ENCODE measurements at regions not wholly inside any gene's neighbourhood (a gene's known extent, or its start where the extent isn't known, plus 50 kb on each side); places are given as distances from the start of the nearest gene placed in this dataset.
A peak's percentile ranks its signal among the peaks of the same experiment; 100 is the strongest.

- no peak for DNase-seq (ENCODE audit: low read depth in 2 of 3, low spot score in 2 of 3)
Observed at GRCh38 chr17:33628500-33629346, 335.6 kb upstream of the ASIC2 start.

DNA sequence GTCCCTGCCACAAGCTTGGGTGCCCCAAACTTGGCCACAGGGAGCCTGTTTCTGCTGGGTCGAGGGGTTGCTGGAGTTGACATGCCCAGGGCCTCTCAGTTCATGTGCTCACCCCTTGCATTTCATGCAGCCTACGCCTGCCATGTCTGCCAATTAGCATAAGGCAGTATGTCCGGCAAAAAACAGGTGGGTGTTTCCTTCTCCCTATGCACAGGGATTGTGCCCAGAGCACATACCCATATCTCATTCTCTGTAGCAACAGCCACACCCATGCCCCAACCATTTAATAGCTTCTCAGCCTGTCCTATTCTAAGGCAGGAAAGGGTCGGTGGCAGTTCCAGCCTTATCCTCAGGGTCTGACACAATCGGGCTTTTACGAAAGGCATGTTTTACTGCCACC is 340.4 kb upstream of the ASIC2 start:
- no peak for DNase-seq (ENCODE audit: low read depth in 2 of 3, low spot score in 2 of 3)

GRCh38 chr17:33637534-33637933 is 344.4 kb upstream of the ASIC2 start:
- DNase-seq (ENCODE audit: low read depth in 2 of 3, low spot score in 2 of 3), result no peak

DNA sequence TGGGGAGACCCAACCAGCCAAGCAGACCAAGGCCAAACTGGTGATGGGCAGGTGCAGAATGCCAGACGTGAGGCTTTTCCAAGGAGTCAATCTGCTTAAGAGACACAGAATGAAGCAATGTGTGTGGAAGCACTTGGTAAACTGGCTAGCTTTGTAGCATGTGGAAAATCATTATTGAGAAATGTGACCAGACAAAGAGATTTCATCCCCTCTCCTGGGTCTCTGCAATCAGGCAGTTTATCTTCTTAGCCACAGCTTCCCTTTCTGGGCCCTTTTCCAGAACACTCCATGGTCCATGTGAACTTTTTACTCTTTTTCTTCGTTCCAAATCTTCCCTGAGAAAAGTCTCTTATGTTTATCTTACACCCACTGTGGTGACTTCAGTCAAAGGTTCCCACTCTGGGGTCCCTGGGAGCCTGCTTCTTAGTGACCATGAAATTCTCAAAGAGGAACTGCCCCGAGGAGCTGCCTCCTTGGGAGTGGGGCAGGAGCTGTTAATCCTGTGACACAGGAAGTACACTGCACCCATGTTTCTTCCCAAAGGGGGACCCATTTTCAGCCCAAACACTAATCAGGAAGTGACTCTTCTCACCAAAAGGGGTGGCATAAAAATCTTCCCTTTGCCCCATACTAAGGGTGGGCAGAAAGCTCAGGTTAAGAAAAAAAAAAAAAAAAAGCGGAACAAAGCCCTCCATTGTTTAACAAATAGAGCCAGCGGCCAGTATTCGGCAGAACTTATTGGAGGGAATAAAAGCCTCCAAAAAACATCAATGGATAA is 346.2 kb upstream of the ASIC2 start:
- peak in 2 of 3 donors; percentile 7 to 37 for DNase-seq (ENCODE audit: low read depth in 2 of 3, low spot score in 2 of 3)

DNA sequence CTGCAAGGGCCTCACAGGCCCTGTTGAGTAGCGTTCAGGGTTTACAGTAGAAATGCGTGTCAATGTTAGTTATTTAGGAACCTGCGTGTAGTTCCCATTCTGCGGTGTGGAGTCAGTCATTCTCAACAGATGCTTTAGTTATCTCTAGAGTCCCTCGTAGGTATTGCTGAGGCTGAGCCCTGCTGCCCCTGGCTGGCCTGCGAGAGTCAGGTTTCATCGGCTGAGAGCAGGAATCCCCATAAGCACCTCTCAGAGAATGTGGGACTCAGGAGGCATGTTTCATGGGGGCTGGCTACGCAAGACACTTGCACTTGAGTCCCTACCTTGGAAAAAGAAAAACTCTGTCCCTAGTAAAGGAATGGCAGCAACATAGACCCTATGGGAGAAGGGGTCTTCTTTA is 347.5 kb upstream of the ASIC2 start:
- no peak for DNase-seq (ENCODE audit: low read depth in 2 of 3, low spot score in 2 of 3)

- peak in 1 of 3 donors; percentile 8 for DNase-seq (ENCODE audit: low read depth in 2 of 3, low spot score in 2 of 3)
Observed at GRCh38 chr17:33642002-33642401, 348.9 kb upstream of the ASIC2 start.

- DNase-seq (ENCODE audit: low read depth in 2 of 3, low spot score in 2 of 3), result peak in 1 of 3 donors; percentile 10
Observed at GRCh38 chr17:33647956-33648355, 354.9 kb upstream of the ASIC2 start.

DNA sequence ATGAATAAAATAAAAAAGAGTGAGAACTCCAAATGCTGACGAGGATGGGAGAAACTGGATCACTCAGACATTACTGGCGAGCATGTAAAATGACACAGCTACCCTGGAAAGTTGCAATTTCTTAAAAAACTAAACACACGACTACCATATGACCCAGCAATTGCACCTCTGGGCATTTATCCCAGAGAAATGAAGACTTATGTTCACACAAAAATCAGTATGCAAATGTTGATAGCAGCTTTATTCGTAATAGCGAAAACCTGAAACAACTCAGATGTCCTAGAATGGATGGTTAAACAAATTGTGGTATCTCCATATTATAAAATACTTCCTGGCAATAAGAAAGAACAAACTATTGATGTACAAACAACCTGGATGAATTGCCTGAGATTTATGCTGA is 357.2 kb upstream of the ASIC2 start:
- no peak for DNase-seq (ENCODE audit: low read depth in 2 of 3, low spot score in 2 of 3)

GRCh38 chr17:33651686-33652085 is 358.6 kb upstream of the ASIC2 start:
- no peak for DNase-seq (ENCODE audit: low read depth in 2 of 3, low spot score in 2 of 3)

- no peak for DNase-seq (ENCODE audit: low read depth in 2 of 3, low spot score in 2 of 3)
Observed at GRCh38 chr17:33652731-33653398, 359.8 kb upstream of the ASIC2 start.

DNA sequence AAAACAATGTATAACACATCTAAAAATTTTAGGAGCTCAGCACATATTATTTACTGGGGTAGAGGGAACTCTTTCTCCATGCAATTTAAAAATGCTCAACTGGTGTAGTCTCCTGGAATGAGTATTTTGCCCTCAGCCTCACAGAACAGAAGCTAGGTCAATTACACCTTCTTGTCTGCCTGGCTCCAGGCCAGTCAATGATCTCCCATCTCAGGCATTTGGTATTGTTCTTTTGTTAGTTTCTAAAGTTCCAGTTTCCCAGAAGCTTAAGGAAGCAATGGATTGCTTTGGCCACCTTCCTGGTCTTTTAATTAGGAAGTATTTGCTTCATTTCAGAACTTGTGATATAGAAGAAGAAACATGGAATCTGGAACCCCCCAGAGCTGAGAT is 360.3 kb upstream of the ASIC2 start:
- no peak for DNase-seq (ENCODE audit: low read depth in 2 of 3, low spot score in 2 of 3)

GRCh38 chr17:33657181-33657580 is 364.1 kb upstream of the ASIC2 start:
- DNase-seq (ENCODE audit: low read depth in 2 of 3, low spot score in 2 of 3), result no peak

- no peak for DNase-seq (ENCODE audit: low read depth in 2 of 3, low spot score in 2 of 3)
Observed at GRCh38 chr17:33661975-33662374, 368.9 kb upstream of the ASIC2 start.

DNA sequence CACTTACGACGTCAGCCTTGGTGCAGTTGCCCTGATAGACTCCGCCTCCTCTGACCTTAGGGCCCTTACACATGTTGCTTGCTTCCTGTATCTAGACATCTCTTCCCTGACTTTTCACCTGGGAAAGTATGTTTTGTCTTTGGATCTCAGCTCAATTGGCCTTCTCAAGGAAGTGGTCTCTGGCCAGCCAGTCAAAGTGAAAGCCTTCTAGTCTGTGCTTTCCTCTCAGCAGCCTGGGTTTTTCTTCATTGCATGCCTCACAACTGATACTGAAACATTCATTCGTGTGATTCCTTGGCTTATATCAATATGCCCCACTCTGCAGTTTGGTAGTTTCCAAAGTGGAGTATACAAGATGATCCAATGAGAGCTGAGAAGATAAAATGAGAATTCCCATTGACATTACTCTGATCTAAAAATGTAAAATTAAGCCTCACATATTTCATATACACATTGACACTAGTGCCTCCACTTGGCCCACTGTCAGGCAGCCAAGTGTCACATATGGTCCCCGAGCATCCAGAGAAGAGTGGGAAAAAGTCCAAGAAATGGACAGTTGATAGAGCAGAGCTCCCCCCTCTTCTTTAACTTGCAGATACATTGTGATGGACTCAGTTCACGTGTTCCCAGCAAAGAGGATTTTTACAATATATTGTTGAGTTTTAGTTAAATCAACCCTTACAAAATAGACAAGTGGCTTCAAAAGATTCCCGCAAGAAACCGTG is 371.2 kb upstream of the ASIC2 start:
- no peak for DNase-seq (ENCODE audit: low read depth in 2 of 3, low spot score in 2 of 3)

DNA sequence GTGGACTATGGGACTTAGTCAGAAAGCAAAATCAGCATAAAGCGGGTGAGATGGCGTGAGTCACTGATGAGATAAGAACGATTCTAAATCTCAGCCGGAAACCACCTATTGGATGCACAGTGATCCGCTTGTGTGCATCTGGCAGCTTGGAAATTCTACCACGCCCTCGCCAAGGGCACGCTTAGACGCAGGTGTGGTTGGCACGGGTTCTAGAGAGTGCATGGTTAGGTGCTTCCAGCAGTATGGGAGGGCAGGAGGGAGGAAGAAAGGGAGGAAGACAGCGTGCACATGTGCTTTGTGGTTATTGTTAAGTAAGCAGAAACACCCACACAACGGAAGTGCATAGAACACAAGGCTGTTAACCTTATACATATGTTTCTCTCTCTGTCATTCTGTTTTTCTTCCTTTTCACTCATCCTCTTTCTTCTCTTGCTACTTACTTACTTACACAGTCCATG is 374.0 kb upstream of the ASIC2 start:
- DNase-seq (ENCODE audit: low read depth in 2 of 3, low spot score in 2 of 3), result peak in 1 of 3 donors; percentile 3

- peak in 1 of 3 donors; percentile 44 for DNase-seq (ENCODE audit: low read depth in 2 of 3, low spot score in 2 of 3)
Observed at GRCh38 chr17:33667671-33668070, 374.6 kb upstream of the ASIC2 start.

DNA sequence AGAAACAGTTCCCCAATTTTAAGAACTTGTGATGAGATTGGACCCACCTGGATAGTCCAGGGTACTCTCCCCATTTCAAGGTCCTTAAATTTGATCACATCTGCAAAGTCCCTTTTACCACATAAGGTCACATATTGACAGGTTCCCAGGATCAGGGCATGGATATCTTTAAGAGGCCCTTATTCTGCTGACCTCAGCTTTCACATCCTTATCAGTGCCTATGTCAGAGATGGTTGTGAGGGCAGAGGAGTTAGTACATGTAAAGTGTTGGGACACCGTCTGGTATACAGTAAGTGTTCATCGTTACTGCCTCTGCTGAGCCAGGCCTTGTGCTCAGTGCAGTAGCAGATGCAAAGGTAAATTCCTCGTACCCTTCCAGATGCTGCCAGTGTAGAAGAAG is 375.4 kb upstream of the ASIC2 start:
- DNase-seq (ENCODE audit: low read depth in 2 of 3, low spot score in 2 of 3), result no peak

DNA sequence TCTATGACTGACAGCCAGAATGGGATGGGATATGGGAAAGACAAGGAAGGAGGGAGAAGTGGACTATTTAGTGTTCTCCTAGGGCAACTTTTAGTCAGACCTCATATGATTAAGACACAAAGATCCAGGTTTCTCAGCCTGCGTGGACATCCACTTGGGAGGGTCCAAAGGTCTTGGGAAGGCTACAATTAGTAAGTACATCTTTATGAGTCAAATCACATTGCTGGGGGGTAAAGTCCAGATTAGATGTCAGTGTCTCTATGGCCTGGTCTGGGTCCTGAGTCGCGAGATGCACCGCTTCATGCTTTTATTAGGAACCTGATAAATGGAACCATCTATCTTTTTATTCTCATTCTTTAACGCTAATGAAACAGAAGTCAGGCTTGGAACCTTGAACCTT is 378.4 kb upstream of the ASIC2 start:
- DNase-seq (ENCODE audit: low read depth in 2 of 3, low spot score in 2 of 3), result no peak

- DNase-seq (ENCODE audit: low read depth in 2 of 3, low spot score in 2 of 3), result peak in 2 of 3 donors; percentile 61 to 79
Observed at GRCh38 chr17:33674685-33675084, 381.6 kb upstream of the ASIC2 start.

DNA sequence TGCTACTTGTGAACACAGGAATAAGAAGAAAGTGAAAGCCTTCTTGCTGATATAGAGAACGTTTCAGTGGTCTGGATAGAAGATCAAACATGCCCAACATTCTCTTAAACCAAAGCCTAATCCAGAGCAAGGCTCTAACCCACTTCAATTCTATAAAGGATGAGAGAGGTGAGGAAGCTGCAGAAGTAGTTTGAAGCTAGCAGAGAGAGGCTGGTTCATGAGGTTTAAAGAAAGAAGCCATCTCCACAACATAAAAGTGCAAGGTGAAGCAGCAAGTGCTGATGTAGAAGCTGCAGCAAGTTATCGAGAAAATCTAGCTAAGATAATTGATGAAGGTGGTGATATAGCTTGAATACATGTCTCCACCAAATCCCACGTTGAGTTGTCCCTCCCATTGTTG is 383.3 kb upstream of the ASIC2 start:
- no peak for DNase-seq (ENCODE audit: low read depth in 2 of 3, low spot score in 2 of 3)

GRCh38 chr17:33679595-33679994 is 386.5 kb upstream of the ASIC2 start:
- no peak for DNase-seq (ENCODE audit: low read depth in 2 of 3, low spot score in 2 of 3)

All from hematopoietic multipotent progenitor cell (in vitro differentiated cells).